Type B pancreatic cell (in vitro differentiated cells): ENCODE measurements at regions not wholly inside any gene's neighbourhood (a gene's known extent, or its start where the extent isn't known, plus 50 kb on each side); places are given as distances from the start of the nearest gene placed in this dataset.
A peak's percentile ranks its signal among the peaks of the same experiment; 100 is the strongest.

ENCODE experiments used
- DNase-seq: peaks from one replicate; pipeline ENCODE4 v3.0.0; 2021; ENCODE audit warnings: mixed read lengths; ENCODE audit not compliant: unreplicated experiment; ENCODE audit errors: extremely low spot score
- H3K27ac Mint-ChIP-seq: 2 replicates; pipeline ENCODE4 v1.8.0; 2021; ENCODE audit warnings: mild to moderate bottlenecking, mixed read lengths
- H3K27me3 Mint-ChIP-seq: 2 replicates; pipeline ENCODE4 v1.8.0; 2021; ENCODE audit warnings: mixed read lengths
- H3K36me3 Mint-ChIP-seq: 2 replicates; pipeline ENCODE4 v1.8.0; 2021; ENCODE audit warnings: mixed read lengths
- H3K4me1 Mint-ChIP-seq: one replicate; pipeline ENCODE4 v1.8.0; 2021; ENCODE audit warnings: mixed read lengths; ENCODE audit not compliant: unreplicated experiment
- H3K4me3 Mint-ChIP-seq: 2 replicates; pipeline ENCODE4 v1.8.0; 2021; ENCODE audit warnings: mild to moderate bottlenecking, mixed read lengths
- H3K9me3 Mint-ChIP-seq: 2 replicates; pipeline ENCODE4 v1.8.0; 2021; ENCODE audit warnings: mixed read lengths
- TF ChIP-seq, protein P1 (sequence below): fragments of 200-600 bp; sonication (generic); conservative IDR thresholded peaks from 2 replicates; pipeline ENCODE4 v1.5.0; 2021; ENCODE audit warnings: antibody characterized with exemption, mild to moderate bottlenecking

DNA sequence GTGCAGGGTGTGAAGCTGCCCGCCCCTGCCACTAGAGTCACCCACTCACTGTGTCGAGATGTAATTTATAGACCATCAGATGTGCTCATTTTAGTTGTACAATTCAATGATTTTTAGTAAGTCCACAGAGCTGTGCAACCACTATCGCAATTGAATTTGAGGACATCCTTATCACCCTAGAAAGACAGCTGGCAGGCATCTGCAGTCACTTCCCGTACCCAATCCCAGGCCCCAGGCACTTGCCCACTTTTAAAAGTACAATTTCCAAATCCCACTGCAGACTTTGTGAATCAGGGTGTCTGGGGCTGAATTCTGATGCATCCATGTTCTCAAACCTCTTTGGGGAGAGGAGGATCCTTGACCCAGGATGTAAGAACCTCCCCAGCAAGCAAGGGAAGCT is 521.3 kb upstream of the SALL3 start:
- Mint-ChIP-seq H3K4me3 (no peak overlapping the region), H3K27me3 (peaks cover 3% of the 10 kb centered on the region), H3K27ac (no peak overlapping the region), H3K36me3 (no peaks in the 10 kb centered on the region), H3K4me1 (no peaks in the 10 kb centered on the region), H3K9me3 (no peaks in the 10 kb centered on the region)
- no peak for DNase-seq
- TF ChIP-seq, protein P1, sequence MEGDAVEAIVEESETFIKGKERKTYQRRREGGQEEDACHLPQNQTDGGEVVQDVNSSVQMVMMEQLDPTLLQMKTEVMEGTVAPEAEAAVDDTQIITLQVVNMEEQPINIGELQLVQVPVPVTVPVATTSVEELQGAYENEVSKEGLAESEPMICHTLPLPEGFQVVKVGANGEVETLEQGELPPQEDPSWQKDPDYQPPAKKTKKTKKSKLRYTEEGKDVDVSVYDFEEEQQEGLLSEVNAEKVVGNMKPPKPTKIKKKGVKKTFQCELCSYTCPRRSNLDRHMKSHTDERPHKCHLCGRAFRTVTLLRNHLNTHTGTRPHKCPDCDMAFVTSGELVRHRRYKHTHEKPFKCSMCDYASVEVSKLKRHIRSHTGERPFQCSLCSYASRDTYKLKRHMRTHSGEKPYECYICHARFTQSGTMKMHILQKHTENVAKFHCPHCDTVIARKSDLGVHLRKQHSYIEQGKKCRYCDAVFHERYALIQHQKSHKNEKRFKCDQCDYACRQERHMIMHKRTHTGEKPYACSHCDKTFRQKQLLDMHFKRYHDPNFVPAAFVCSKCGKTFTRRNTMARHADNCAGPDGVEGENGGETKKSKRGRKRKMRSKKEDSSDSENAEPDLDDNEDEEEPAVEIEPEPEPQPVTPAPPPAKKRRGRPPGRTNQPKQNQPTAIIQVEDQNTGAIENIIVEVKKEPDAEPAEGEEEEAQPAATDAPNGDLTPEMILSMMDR: no peak

DNA sequence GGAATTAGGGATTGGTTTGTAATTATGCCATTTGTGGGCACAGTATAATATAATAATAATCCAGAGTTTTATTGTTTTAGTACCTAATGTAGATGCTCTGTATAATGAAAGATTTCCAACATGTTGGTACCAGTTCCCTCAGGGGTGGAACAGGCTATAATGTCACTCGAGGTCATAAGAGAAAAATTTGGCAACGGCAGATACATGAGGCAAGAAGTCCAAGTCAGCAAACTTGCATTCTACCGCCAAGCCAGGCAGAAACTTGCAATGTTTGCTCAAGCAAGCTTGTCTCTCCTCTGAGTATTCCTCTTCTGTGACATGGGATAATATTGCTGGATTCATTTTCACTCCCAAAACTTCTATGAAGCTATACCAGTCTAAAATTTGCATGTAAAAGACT is 520.0 kb upstream of the SALL3 start:
- H3K27ac Mint-ChIP-seq: no peak overlapping the region
- no peak for DNase-seq

DNA sequence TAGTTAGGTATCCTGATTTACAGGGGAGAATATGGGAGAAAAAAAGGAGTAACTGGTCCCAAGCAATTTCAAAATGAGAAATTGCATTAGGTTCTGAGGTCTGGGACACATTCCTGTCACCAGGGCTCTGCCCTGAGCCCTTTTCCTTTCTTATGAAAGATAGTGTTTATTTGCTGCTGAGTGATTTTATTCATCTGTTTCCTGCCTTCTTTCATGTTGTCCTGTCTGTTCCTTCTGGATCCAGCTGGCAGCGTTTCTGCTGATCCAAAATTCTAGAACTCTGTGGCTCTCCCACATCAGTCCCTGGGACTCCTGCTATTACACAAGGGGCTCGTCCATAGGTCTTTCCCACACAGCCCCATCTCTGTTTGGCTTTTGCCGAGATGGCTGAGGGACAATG is 519.1 kb upstream of the SALL3 start:
- Mint-ChIP-seq H3K27me3 (peaks cover 3% of the 10 kb centered on the region), H3K9me3 (peaks cover under 1% of the 10 kb centered on the region), H3K27ac (no peak overlapping the region), H3K36me3 (no peaks in the 10 kb centered on the region), H3K4me1 (no peaks in the 10 kb centered on the region), H3K4me3 (no peak overlapping the region)
- DNase-seq: no peak
- TF ChIP-seq, protein P1: no peak

More for the DNA sequence above, 520.0 kb upstream of the SALL3 start:
- H3K27me3 Mint-ChIP-seq: peaks cover 3% of the 10 kb centered on the region
- TF ChIP-seq, protein P1: no peak
- H3K9me3 Mint-ChIP-seq: no peaks in the 10 kb centered on the region
- H3K4me1 Mint-ChIP-seq: no peaks in the 10 kb centered on the region
- no peak overlapping the region for H3K4me3 Mint-ChIP-seq
- H3K36me3 Mint-ChIP-seq: no peaks in the 10 kb centered on the region

DNA sequence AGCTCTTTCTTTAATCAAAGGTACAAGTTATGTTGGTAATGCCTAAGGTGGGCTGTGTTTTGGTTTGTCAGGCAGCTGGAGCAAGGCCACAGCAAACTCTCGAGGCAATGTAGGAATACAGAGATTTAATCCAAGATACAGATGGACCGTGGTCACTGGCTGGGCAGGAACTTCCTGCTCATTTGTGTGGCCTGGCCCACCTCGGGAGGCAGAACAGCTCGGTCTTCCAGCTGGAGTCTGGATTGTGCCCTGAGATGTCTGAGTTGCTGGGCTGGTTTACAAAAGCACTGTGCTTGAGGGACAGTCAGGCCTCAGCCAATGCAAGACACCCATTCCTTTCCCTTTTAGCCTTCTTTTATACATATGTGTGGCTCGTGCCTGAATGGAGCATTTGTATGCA is 506.1 kb upstream of the SALL3 start:
- TF ChIP-seq, protein P1: no peak
- Mint-ChIP-seq H3K4me3 (no peak overlapping the region), H3K27me3 (peaks cover 2% of the 10 kb centered on the region), H3K4me1 (no peaks in the 10 kb centered on the region), H3K27ac (no peak overlapping the region), H3K9me3 (no peaks in the 10 kb centered on the region), H3K36me3 (no peaks in the 10 kb centered on the region)
- peak; percentile 54 for DNase-seq

DNA sequence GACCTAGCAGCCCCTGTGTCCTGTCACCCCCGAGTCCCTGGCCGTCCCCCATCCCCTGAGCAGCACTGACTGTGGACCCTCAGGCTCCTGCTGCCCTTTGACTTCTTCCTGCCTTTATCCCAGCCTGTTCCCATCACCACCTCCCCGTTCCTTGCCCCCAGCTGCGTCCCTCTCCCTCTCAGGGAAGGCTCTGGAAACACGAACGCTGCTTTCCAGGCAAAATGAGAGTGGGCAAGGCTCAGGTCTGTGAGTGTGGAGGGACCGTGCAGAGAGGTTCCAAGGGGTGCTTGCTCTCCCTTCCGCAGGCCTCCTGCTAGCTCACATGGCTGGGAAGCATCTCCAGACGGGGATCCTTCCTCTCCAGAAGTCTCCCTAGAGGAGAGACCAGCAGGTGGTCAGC is 501.8 kb upstream of the SALL3 start:
- Mint-ChIP-seq H3K27me3 (no peaks in the 10 kb centered on the region), H3K9me3 (no peaks in the 10 kb centered on the region), H3K36me3 (no peaks in the 10 kb centered on the region), H3K4me1 (no peaks in the 10 kb centered on the region), H3K4me3 (no peak overlapping the region), H3K27ac (no peak overlapping the region)
- TF ChIP-seq, protein P1: no peak
- DNase-seq: no peak

DNA sequence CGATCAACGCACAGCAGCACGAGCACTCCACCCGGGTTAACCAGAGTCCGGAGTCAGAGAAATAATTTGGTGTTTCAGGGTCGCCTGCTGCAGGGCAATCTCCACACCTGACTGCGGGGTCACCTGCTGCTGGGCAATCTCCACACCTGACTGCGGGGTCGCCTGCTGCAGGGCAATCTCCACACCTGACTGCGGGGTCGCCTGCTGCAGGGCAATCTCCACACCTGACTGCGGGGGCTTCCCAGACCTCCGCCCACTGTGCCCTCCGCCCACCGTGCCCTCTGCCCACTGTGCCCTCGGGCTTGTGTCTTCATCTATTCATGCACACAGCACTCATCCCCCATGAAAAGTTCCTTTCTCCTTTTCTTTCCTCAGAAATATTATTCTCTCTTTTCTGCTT is 500.2 kb upstream of the SALL3 start:
- Mint-ChIP-seq H3K4me1 (no peaks in the 10 kb centered on the region), H3K9me3 (no peaks in the 10 kb centered on the region), H3K36me3 (no peaks in the 10 kb centered on the region), H3K4me3 (no peak overlapping the region), H3K27me3 (peaks cover 4% of the 10 kb centered on the region), H3K27ac (no peak overlapping the region)
- TF ChIP-seq, protein P1: no peak
- DNase-seq: peak; percentile 57
